ENCODE measurements at regions not wholly inside any gene's neighbourhood (a gene's known extent, or its start where the extent isn't known, plus 50 kb on each side); places are given as distances from the start of the nearest gene placed in this dataset.

- TF ChIP-seq EZH2phosphoT487 (IDR thresholded peaks at IDR 0.05; ENCODE audit: insufficient read depth, low read depth) (no peak), EZH2 (IDR thresholded peaks at IDR 0.05; ENCODE audit: insufficient read depth, poor library complexity, severe bottlenecking) (no peak)
Observed at GRCh38 chr4:126137782-126138170, 823.0 kb downstream of the FAT4 start.

Data from GM23248 (cell line).